Stomach (tissue), 8 donors: ENCODE measurements at regions not wholly inside any gene's neighbourhood (a gene's known extent, or its start where the extent isn't known, plus 50 kb on each side); places are given as distances from the start of the nearest gene placed in this dataset.
A peak's percentile ranks its signal among the peaks of the same experiment; 100 is the strongest.

Experiments used
- DNase-seq, 2 donors: peaks; one replicate each; pipeline versions ENCODE4 v3.0.0 to v3.0.0-alpha.2; 2013 to 2019
- H3K27ac ChIP-seq, 5 donors: fragments of 200-600 bp in 4 of 5; sonication (generic) in 4 of 5; one replicate each; pipeline ENCODE4 v1.5.1; 2013 to 2019; ENCODE audit warnings: mild to moderate bottlenecking in 1 of 5, moderate library complexity in 1 of 5
- H3K27me3 ChIP-seq, 3 donors: fragments of 200-600 bp; sonication (generic); one replicate each; pipeline ENCODE4 v1.5.1; 2017 to 2019; ENCODE audit warnings: mixed run types in 1 of 3
- H3K36me3 ChIP-seq, 4 donors: fragments of 200-600 bp; sonication (generic); 1 replicate in 3 of 4; 2 replicates in 1 of 4; pipeline ENCODE4 v1.5.1; 2016 to 2019
- H3K4me1 ChIP-seq, 4 donors: fragments of 200-600 bp; sonication (generic); one replicate each; pipeline ENCODE4 v1.5.1; 2016 to 2019
- H3K4me3 ChIP-seq, 4 donors: fragments of 200-600 bp; sonication (generic) in 3 of 4; one replicate each; pipeline ENCODE4 v1.5.1; 2016 to 2019; ENCODE audit warnings: mild to moderate bottlenecking in 1 of 4
- H3K9me3 ChIP-seq, 4 donors: fragments of 200-600 bp; sonication (generic); one replicate each; pipeline ENCODE4 v1.5.1; 2016 to 2019
- EP300 ChIP-seq: sonication (generic); formaldehyde crosslinking; IDR thresholded peaks from one replicate; pipeline ENCODE4 v1.6.1; 2017; ENCODE audit warnings: antibody characterized with exemption
- POLR2A ChIP-seq, 4 donors: fragments of 450-650 bp; IDR thresholded peaks; one replicate each; pipeline ENCODE4 v1.6.1; 2016; ENCODE audit warnings: antibody characterized with exemption in 4 of 4, control low read depth in 2 of 4, mild to moderate bottlenecking in 1 of 4, moderate library complexity in 1 of 4
- POLR2AphosphoS5 ChIP-seq, 3 donors: sonication (generic); formaldehyde crosslinking; IDR thresholded peaks; one replicate each; pipeline ENCODE4 v1.6.1; 2016; ENCODE audit warnings: antibody characterized with exemption in 3 of 3
- WGBS, 5 donors: extraction: QIAGEN DNeasy Blood & Tissue Kit in 3 of 5; methylation state at CpG; one replicate each; pipeline versions ENCODE4 v1.1.5 to v1.1.7; 2013 to 2018; 5-methylcytosine and 5-hydroxymethylcytosine counted together
- intact Hi-C: fragments of 100-400 bp; cut with DNase I; formaldehyde crosslinking; loops from one replicate; pipeline ENCODE4 v1.15.1; 2023; ENCODE audit warnings: low total_unique reads
- TF ChIP-seq, protein P1 (sequence below), 7 experiments: fragments of 450-650 bp in 4 of 7; fragments of 200-600 bp in 3 of 7; sonication (generic) in 3 of 7; IDR thresholded peaks; one replicate each; pipeline ENCODE4 v1.5.1; 2016 to 2019; ENCODE audit warnings: antibody characterized with exemption in 7 of 7, control low read depth in 2 of 7, mild to moderate bottlenecking in 1 of 7
- donor health status: healthy with polysubstance abuse.
- donor health status: Bipolar disorder and iron deficiency.
- donor health status: healthy.

- no peak overlapping the region for H3K27ac ChIP-seq
- no peaks in the 10 kb centered on the region for H3K27me3 ChIP-seq
- WGBS, 5 donors, result 55 to 69% (median 64%) methylated on average over 14 of the region's 14 CpGs
- intact Hi-C loops, result no loop called here
- TF ChIP-seq, protein P1, sequence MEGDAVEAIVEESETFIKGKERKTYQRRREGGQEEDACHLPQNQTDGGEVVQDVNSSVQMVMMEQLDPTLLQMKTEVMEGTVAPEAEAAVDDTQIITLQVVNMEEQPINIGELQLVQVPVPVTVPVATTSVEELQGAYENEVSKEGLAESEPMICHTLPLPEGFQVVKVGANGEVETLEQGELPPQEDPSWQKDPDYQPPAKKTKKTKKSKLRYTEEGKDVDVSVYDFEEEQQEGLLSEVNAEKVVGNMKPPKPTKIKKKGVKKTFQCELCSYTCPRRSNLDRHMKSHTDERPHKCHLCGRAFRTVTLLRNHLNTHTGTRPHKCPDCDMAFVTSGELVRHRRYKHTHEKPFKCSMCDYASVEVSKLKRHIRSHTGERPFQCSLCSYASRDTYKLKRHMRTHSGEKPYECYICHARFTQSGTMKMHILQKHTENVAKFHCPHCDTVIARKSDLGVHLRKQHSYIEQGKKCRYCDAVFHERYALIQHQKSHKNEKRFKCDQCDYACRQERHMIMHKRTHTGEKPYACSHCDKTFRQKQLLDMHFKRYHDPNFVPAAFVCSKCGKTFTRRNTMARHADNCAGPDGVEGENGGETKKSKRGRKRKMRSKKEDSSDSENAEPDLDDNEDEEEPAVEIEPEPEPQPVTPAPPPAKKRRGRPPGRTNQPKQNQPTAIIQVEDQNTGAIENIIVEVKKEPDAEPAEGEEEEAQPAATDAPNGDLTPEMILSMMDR (IDR thresholded peaks at IDR 0.05), result peak in 3 of 7 experiments; percentile 33 to 49 (median 41)
- TF ChIP-seq EP300, result no peak
- peak; percentile 41 to 46 for DNase-seq
- H3K9me3 ChIP-seq, result no peaks in the 10 kb centered on the region
- H3K4me1 ChIP-seq, result no peaks in the 10 kb centered on the region
- H3K36me3 ChIP-seq, result no peaks in the 10 kb centered on the region
- H3K4me3 ChIP-seq, result no peak overlapping the region
These were observed 130.7 kb upstream of the GPRIN3 start for GRCh38 chr4:89438102-89438831.

GRCh38 chr4:89434364-89434988, 126.9 kb upstream of the GPRIN3 start:
- no peak overlapping the region for H3K4me3 ChIP-seq
- intact Hi-C loops, result loop anchor here (5.0 kb wide), 1 partner anchor 207 kb away; no protein-coding TSS in a partner anchor
- no peaks in the 10 kb centered on the region for H3K9me3 ChIP-seq
- DNase-seq, result peak in 1 of 2 donors; percentile 75
- no peak overlapping the region for H3K27ac ChIP-seq
- TF ChIP-seq EP300 (no peak), POLR2A (IDR thresholded peaks at IDR 0.05) (no peak), POLR2AphosphoS5 (IDR thresholded peaks at IDR 0.05) (no peak)
- TF ChIP-seq, protein P1 (IDR thresholded peaks at IDR 0.05), result peak in 5 of 7 experiments; percentile 51 to 78 (median 71)
- WGBS, 5 donors, result 41 to 56% (median 49%) methylated on average over 3 of the region's 3 CpGs
- no peaks in the 10 kb centered on the region for H3K4me1 ChIP-seq
- H3K36me3 ChIP-seq, result no peaks in the 10 kb centered on the region
- no peaks in the 10 kb centered on the region for H3K27me3 ChIP-seq

- H3K4me3 ChIP-seq, result no peak overlapping the region
- WGBS, 5 donors, result 22 to 52% (median 38%) methylated on average over 2 of the region's 2 CpGs
- H3K4me1 ChIP-seq, result no peaks in the 10 kb centered on the region
- TF ChIP-seq POLR2AphosphoS5 (IDR thresholded peaks at IDR 0.05), result no peak
- TF ChIP-seq, protein P1 (IDR thresholded peaks at IDR 0.05), result no peak
- TF ChIP-seq POLR2A (IDR thresholded peaks at IDR 0.05), result no peak
- TF ChIP-seq EP300, result no peak
- intact Hi-C loops, result no loop called here
- no peak overlapping the region for H3K27ac ChIP-seq
- H3K9me3 ChIP-seq, result no peaks in the 10 kb centered on the region
- no peaks in the 10 kb centered on the region for H3K36me3 ChIP-seq
- H3K27me3 ChIP-seq, result no peaks in the 10 kb centered on the region
- peak in 1 of 2 donors; percentile 18 for DNase-seq
These were observed 120.2 kb upstream of the GPRIN3 start for GRCh38 chr4:89427782-89428181.

GRCh38 chr4:89425023-89425422, 117.4 kb upstream of the GPRIN3 start:
- DNase-seq, result no peak
- Histone ChIP-seq H3K27me3 (no peaks in the 10 kb centered on the region), H3K9me3 (no peaks in the 10 kb centered on the region), H3K36me3 (no peaks in the 10 kb centered on the region), H3K4me3 (no peak overlapping the region), H3K4me1 (no peaks in the 10 kb centered on the region), H3K27ac (no peak overlapping the region)
- 32 to 83% (median 56%) methylated on average over 1 of the region's 1 CpG for WGBS, 5 donors
- intact Hi-C loops, result no loop called here
- TF ChIP-seq, protein P1 (IDR thresholded peaks at IDR 0.05), result no peak
- TF ChIP-seq EP300, result no peak
- TF ChIP-seq POLR2AphosphoS5 (IDR thresholded peaks at IDR 0.05), result no peak
- no peak for TF ChIP-seq POLR2A (IDR thresholded peaks at IDR 0.05)
